A673 (cell line): ENCODE measurements at regions not wholly inside any gene's neighbourhood (a gene's known extent, or its start where the extent isn't known, plus 50 kb on each side); places are given as distances from the start of the nearest gene placed in this dataset.

ENCODE experiments used
- BruUV-seq: library from RNA; stranded (reverse); fragments of 400-500 nt; replicated peaks from 2 replicates; lab custom pipeline; 2021; lab: Mats Ljungman, UMichigan
- CTCF ChIA-PET: fragments of 300-600 bp; sonication (Branson Sonifier 250); formaldehyde crosslinking; loops from one replicate; lab custom pipeline; 2022; ENCODE audit warnings: antibody characterized with exemption; lab: Charles Lee
- POLR2A ChIA-PET: fragments of 300-600 bp; sonication (Branson Sonifier 250); formaldehyde crosslinking; loops from one replicate; lab custom pipeline; 2022; ENCODE audit warnings: antibody characterized with exemption; ENCODE audit not compliant: low non-redundant PET; lab: Charles Lee
- DNase-seq: peaks from one replicate; pipeline ENCODE4 v3.0.0-alpha.2; 2015; ENCODE audit warnings: low spot score
- H3K27ac ChIP-seq: fragments of 200-600 bp; sonication (generic); 2 replicates; pipeline ENCODE4 v1.5.1; 2016; ENCODE audit warnings: mixed run types, low read depth, mild to moderate bottlenecking, mixed read lengths, antibody characterized with exemption, low read length; ENCODE audit not compliant: poor library complexity, severe bottlenecking
- H3K27me3 ChIP-seq: fragments of 200-600 bp; sonication (generic); replicated peaks from 2 replicates; pipeline ENCODE4 v1.6.1; 2017; ENCODE audit warnings: mixed run types, low read depth, mild to moderate bottlenecking, mixed read lengths, antibody characterized with exemption, low read length; ENCODE audit not compliant: insufficient read depth, poor library complexity
- H3K36me3 ChIP-seq: fragments of 200-600 bp; sonication (generic); 2 replicates; pipeline ENCODE4 v1.6.1; 2016; ENCODE audit warnings: mixed run types, mild to moderate bottlenecking, mixed read lengths, antibody characterized with exemption, low read length; ENCODE audit not compliant: insufficient read depth, poor library complexity, severe bottlenecking
- H3K4me1 ChIP-seq: fragments of 200-600 bp; sonication (generic); 2 replicates; pipeline ENCODE4 v1.6.1; 2017; ENCODE audit warnings: mixed run types, mild to moderate bottlenecking, mixed read lengths, antibody characterized with exemption, low read length; ENCODE audit not compliant: insufficient read depth, poor library complexity, severe bottlenecking
- H3K4me3 ChIP-seq: fragments of 200-600 bp; sonication (generic); 2 replicates; pipeline ENCODE4 v1.5.1; 2016; ENCODE audit warnings: low read depth, mixed run types, mild to moderate bottlenecking, mixed read lengths, low read length; ENCODE audit not compliant: poor library complexity, severe bottlenecking
- H3K9me3 ChIP-seq: fragments of 200-600 bp; sonication (generic); 2 replicates; pipeline ENCODE4 v1.6.1; 2016; ENCODE audit warnings: mixed run types, low read depth, mild to moderate bottlenecking, mixed read lengths, antibody characterized with exemption, low read length; ENCODE audit not compliant: poor library complexity, severe bottlenecking
- CTCF ChIP-seq: fragments of 300-800, 200-600 bp; sonication (generic); conservative IDR thresholded peaks from 2 replicates; pipeline ENCODE4 v1.5.1; 2017; ENCODE audit warnings: low read depth, mild to moderate bottlenecking, antibody characterized with exemption, low read length, moderate library complexity, mixed read lengths
- EZH2 ChIP-seq: fragments of 200-600 bp; sonication (generic); IDR thresholded peaks from 2 replicates; pipeline ENCODE4 v1.6.1; 2017; ENCODE audit warnings: borderline replicate concordance, low read depth, mild to moderate bottlenecking, mixed read lengths, antibody characterized with exemption, low read length; ENCODE audit not compliant: poor library complexity, severe bottlenecking
- intact Hi-C: fragments of 100-400 bp; cut with micrococcal nuclease; formaldehyde crosslinking; loops from one replicate; pipeline ENCODE4 v1.10.0; 2022; ENCODE audit not compliant: unreplicated experiment

DNA sequence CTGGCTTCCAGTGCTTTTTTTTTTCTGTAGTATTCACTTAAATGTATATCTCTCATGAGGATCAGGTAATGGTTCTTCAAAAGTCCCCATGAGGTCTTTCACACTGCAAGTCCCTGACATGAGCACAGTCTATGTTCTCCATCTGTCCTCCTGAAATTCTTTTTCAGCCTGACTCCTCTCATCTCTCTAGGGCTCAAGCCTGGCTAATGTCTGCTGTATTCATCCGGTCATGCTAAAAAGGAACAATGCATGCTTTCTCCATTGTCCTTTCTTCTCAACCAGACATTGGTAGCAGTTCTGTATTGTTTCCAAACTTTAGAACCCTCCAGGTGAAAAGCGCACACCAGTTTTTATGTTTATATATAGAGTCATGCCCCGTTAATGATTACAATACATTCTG lies 368.3 kb upstream of the OLFM3 start:
- no peak overlapping the region for H3K27ac ChIP-seq
- H3K4me3 ChIP-seq = no peak overlapping the region
- intact Hi-C loops = no loop called here
- DNase-seq = peak; percentile 18
- ChIA-PET CTCF (no interaction called here), POLR2A (no interaction called here)
- H3K4me1 ChIP-seq = peaks cover 18% of the 10 kb centered on the region
- H3K36me3 ChIP-seq = no peaks in the 10 kb centered on the region
- BruUV-seq = no TSS peak
- H3K9me3 ChIP-seq = no peaks in the 10 kb centered on the region
- no peak for TF ChIP-seq EZH2
- TF ChIP-seq CTCF = no peak
- H3K27me3 ChIP-seq = no peaks in the 10 kb centered on the region

- Histone ChIP-seq H3K4me1 (no peaks in the 10 kb centered on the region), H3K4me3 (no peak overlapping the region), H3K27me3 (no peaks in the 10 kb centered on the region), H3K36me3 (no peaks in the 10 kb centered on the region), H3K9me3 (no peaks in the 10 kb centered on the region), H3K27ac (no peak overlapping the region)
- intact Hi-C loops = no loop called here
- no TSS peak for BruUV-seq
- no peak for TF ChIP-seq EZH2
- no peak for TF ChIP-seq CTCF
- DNase-seq = no peak
- CTCF ChIA-PET = no interaction called here
- POLR2A ChIA-PET = no interaction called here
These were observed 339.9 kb upstream of the OLFM3 start for GRCh38 chr1:102336602-102337001.

DNA sequence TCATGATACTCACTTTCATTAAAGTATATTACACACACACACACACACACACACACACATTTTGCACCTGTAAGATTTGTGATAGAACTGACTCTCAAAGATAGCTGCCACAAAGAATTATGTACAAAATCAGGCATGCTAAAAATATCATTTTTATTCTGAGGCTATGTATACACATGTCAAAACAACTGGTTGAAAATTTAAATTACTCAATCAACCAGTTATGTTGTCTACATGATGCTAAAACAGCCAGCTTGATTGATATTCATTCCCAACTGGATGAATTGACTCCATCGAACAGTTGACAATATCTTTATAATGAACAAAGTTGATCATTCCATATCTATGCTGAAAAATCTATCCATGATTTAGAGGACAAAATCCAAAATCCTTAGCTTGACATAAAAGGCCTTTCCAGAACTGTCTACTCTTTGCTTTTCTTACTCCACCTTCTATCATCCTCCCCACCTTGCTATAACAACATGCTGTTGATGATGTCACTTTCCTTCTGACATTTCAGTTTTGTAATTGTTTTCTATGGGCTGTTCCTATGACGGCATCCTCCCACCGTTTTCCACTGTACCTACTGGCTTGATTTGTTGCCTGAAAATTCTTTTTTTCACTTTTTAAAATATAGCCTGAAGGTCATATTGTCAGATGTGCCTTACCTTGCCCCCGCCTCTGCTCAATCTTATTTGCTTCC lies 321.5 kb upstream of the OLFM3 start:
- Histone ChIP-seq H3K4me1 (peaks cover 3% of the 10 kb centered on the region), H3K27me3 (no peaks in the 10 kb centered on the region), H3K27ac (no peak overlapping the region), H3K36me3 (no peaks in the 10 kb centered on the region), H3K9me3 (no peaks in the 10 kb centered on the region), H3K4me3 (no peak overlapping the region)
- ChIA-PET CTCF (no interaction called here), POLR2A (no interaction called here)
- no peak for TF ChIP-seq EZH2
- no peak for TF ChIP-seq CTCF
- no peak for DNase-seq
- intact Hi-C loops = no loop called here
- no TSS peak for BruUV-seq
